Mesendoderm (in vitro differentiated cells): ENCODE measurements at regions not wholly inside any gene's neighbourhood (a gene's known extent, or its start where the extent isn't known, plus 50 kb on each side); places are given as distances from the start of the nearest gene placed in this dataset.
A peak's percentile ranks its signal among the peaks of the same experiment; 100 is the strongest.

ENCODE experiments used
- DNase-seq: peaks from one replicate; pipeline ENCODE4 v3.0.0; 2013
- H2AK5ac ChIP-seq: 2 replicates; pipeline ENCODE4 v1.6.1; 2013; ENCODE audit warnings: low read length, inconsistent platforms
- H2BK120ac ChIP-seq: 2 replicates; pipeline ENCODE4 v1.6.1; 2013; ENCODE audit warnings: low read depth, mild to moderate bottlenecking, low read length, moderate library complexity, mixed read lengths
- H2BK15ac ChIP-seq: replicated peaks from 2 replicates; pipeline ENCODE4 v1.6.1; 2013; ENCODE audit warnings: low read depth, mild to moderate bottlenecking, moderate library complexity
- H2BK5ac ChIP-seq: 2 replicates; pipeline ENCODE4 v1.6.1; 2013; ENCODE audit warnings: low read length, inconsistent platforms
- H3K18ac ChIP-seq: 2 replicates; pipeline ENCODE4 v1.6.1; 2013; ENCODE audit warnings: mild to moderate bottlenecking, low read length, mixed read lengths
- H3K23ac ChIP-seq: one replicate; pipeline ENCODE4 v1.6.1; 2013; ENCODE audit warnings: low read length
- H3K27ac ChIP-seq: 2 replicates; pipeline ENCODE4 v1.5.1; 2013; ENCODE audit warnings: low read depth, mild to moderate bottlenecking, inconsistent platforms, low read length, moderate library complexity
- H3K27me3 ChIP-seq: 2 replicates; pipeline ENCODE4 v1.6.1; 2013; ENCODE audit warnings: low read length, control low read depth, mild to moderate bottlenecking, inconsistent platforms; ENCODE audit not compliant: insufficient read depth, poor library complexity
- H3K36me3 ChIP-seq: 2 replicates; pipeline ENCODE4 v1.6.1; 2013; ENCODE audit warnings: low read length, inconsistent platforms; ENCODE audit not compliant: control insufficient read depth, insufficient read depth
- H3K4ac ChIP-seq: one replicate; pipeline ENCODE4 v1.6.1; 2013; ENCODE audit warnings: low read depth, mild to moderate bottlenecking, low read length, moderate library complexity
- H3K4me1 ChIP-seq: 2 replicates; pipeline ENCODE4 v1.6.1; 2013; ENCODE audit warnings: low read depth, low read length, inconsistent platforms; ENCODE audit not compliant: control insufficient read depth
- H3K4me2 ChIP-seq: 2 replicates; pipeline ENCODE4 v1.6.1; 2013; ENCODE audit warnings: low read length
- H3K4me3 ChIP-seq: 2 replicates; pipeline ENCODE4 v1.5.1; 2013; ENCODE audit warnings: mild to moderate bottlenecking, low read length
- H3K56ac ChIP-seq: one replicate; pipeline ENCODE4 v1.6.1; 2013; ENCODE audit warnings: low read length
- H3K79me1 ChIP-seq: 2 replicates; pipeline ENCODE4 v1.6.1; 2013; ENCODE audit warnings: low read length, inconsistent platforms
- H3K79me2 ChIP-seq: 2 replicates; pipeline ENCODE4 v1.6.1; 2013; ENCODE audit warnings: mild to moderate bottlenecking, low read length; ENCODE audit not compliant: control insufficient read depth, insufficient read depth
- H3K9ac ChIP-seq: 2 replicates; pipeline ENCODE4 v1.6.1; 2013; ENCODE audit warnings: low read length, inconsistent platforms
- H4K5ac ChIP-seq: one replicate; pipeline ENCODE4 v1.6.1; 2013; ENCODE audit warnings: low read length
- H4K8ac ChIP-seq: one replicate; pipeline ENCODE4 v1.6.1; 2013; ENCODE audit warnings: low read depth, mild to moderate bottlenecking, control low read depth, low read length, moderate library complexity
- WGBS: extraction: QIAGEN DNeasy Blood & Tissue Kit; methylation state at CpG from one replicate; pipeline ENCODE4 v1.1.7; 2013; ENCODE audit warnings: low lambda C conversion rate, missing lambda C conversion rate; ENCODE audit not compliant: insufficient coverage; ENCODE audit errors: extremely low coverage; 5-methylcytosine and 5-hydroxymethylcytosine counted together

DNA sequence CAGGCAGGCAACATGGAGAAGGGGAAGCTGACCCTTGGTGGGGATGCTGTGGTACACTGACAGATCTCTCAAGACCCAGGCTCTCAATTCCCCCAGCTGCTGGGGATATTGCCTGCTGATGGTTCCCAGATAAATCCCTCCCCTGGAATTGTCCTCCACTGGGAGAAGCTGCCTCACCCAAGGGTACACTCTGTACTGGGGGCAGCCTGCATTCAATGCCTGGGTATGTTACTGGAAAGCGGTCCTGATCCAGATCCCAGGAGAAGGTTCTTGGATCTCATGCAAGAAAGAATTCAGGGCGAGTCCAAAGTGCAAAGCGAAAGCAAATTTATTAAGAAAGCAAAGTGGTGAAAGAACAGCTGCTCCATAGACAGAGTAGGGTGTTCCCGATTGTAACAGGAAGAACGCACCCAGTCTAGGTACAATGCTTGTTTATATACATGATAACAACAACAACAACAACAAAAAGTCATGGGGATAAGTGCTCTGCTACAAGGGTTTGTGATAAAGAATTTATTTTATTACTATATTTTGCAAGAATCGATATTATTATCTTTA is 591.5 kb upstream of the ADAMTS9 start:
- Histone ChIP-seq H2BK120ac (no peak overlapping the region), H4K5ac (no peak overlapping the region), H3K4ac (peak overlapping the region; percentile 43), H3K56ac (no peak overlapping the region), H3K79me1 (no peaks in the 10 kb centered on the region), H3K4me3 (no peak overlapping the region), H3K18ac (peak overlapping the region; percentile 39), H2BK15ac (peak overlapping the region; percentile 9), H4K8ac (no peak overlapping the region), H2AK5ac (no peak overlapping the region), H3K27me3 (no peaks in the 10 kb centered on the region), H3K23ac (no peak overlapping the region), H3K9ac (no peak overlapping the region), H3K4me2 (no peak overlapping the region), H3K79me2 (no peaks in the 10 kb centered on the region), H3K36me3 (no peaks in the 10 kb centered on the region), H2BK5ac (no peak overlapping the region), H3K27ac (no peak overlapping the region), H3K4me1 (peaks cover 9% of the 10 kb centered on the region)
- no CpG with 5 or more reads among the region's 6 CpGs for WGBS
- no peak for DNase-seq

- Histone ChIP-seq H3K18ac (peak overlapping the region; percentile 78), H4K8ac (no peak overlapping the region), H3K27ac (peak overlapping the region; percentile 7), H3K4ac (no peak overlapping the region), H3K4me2 (no peak overlapping the region), H3K4me1 (peaks cover 9% of the 10 kb centered on the region), H2AK5ac (no peak overlapping the region), H2BK15ac (no peak overlapping the region), H2BK120ac (no peak overlapping the region), H3K36me3 (no peaks in the 10 kb centered on the region), H3K79me1 (no peaks in the 10 kb centered on the region), H2BK5ac (peak overlapping the region; percentile 73), H4K5ac (no peak overlapping the region), H3K9ac (no peak overlapping the region), H3K79me2 (no peaks in the 10 kb centered on the region), H3K23ac (peak overlapping the region; percentile 16), H3K56ac (peak overlapping the region; percentile 76), H3K27me3 (no peaks in the 10 kb centered on the region), H3K4me3 (no peak overlapping the region)
- no CpG with 5 or more reads among the region's 2 CpGs for WGBS
- DNase-seq, result peak; percentile 80
Observed at GRCh38 chr3:65277798-65278197, 590.0 kb upstream of the ADAMTS9 start.

DNA sequence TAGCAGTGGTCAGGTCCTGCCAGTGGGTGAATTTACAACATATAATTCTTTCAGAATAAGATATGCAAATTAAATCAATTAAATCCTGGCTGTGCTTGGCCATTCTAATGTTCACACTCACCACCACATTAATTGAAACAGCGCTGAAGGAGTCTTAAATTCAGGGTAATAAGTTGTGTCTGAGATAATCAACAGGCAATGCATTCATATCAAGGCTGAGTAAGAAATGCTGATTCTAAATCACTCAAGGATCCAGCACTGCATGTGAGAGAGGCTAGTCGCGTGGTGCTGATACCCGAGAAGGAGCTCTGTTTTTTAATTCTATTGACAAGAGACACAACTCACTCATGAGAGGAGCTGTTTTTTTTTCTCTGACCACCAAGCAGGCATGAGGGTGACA is 588.8 kb upstream of the ADAMTS9 start:
- no peak overlapping the region for H3K4me2 ChIP-seq
- H3K56ac ChIP-seq, result no peak overlapping the region
- peak overlapping the region; percentile 85 for H2BK120ac ChIP-seq
- no peaks in the 10 kb centered on the region for H3K36me3 ChIP-seq
- H3K27me3 ChIP-seq, result no peaks in the 10 kb centered on the region
- H3K79me1 ChIP-seq, result no peaks in the 10 kb centered on the region
- no peak overlapping the region for H2AK5ac ChIP-seq
- H2BK15ac ChIP-seq, result no peak overlapping the region
- no peak overlapping the region for H3K4me3 ChIP-seq
- H3K27ac ChIP-seq, result no peak overlapping the region
- H4K8ac ChIP-seq, result no peak overlapping the region
- peaks cover 9% of the 10 kb centered on the region for H3K4me1 ChIP-seq
- H3K18ac ChIP-seq, result peak overlapping the region; percentile 78
- H3K23ac ChIP-seq, result no peak overlapping the region
- peak overlapping the region; percentile 2 for H3K4ac ChIP-seq
- no peaks in the 10 kb centered on the region for H3K79me2 ChIP-seq
- no CpG with 5 or more reads among the region's 4 CpGs for WGBS
- H4K5ac ChIP-seq, result no peak overlapping the region
- no peak overlapping the region for H3K9ac ChIP-seq
- DNase-seq, result no peak
- no peak overlapping the region for H2BK5ac ChIP-seq

GRCh38 chr3:65268426-65268825 is 580.6 kb upstream of the ADAMTS9 start:
- Histone ChIP-seq H4K8ac (no peak overlapping the region), H2BK5ac (no peak overlapping the region), H3K56ac (no peak overlapping the region), H2BK15ac (no peak overlapping the region), H3K79me2 (no peaks in the 10 kb centered on the region), H3K36me3 (no peaks in the 10 kb centered on the region), H3K27me3 (no peaks in the 10 kb centered on the region), H3K9ac (no peak overlapping the region), H3K4me1 (no peaks in the 10 kb centered on the region), H2AK5ac (no peak overlapping the region), H3K79me1 (no peaks in the 10 kb centered on the region), H2BK120ac (no peak overlapping the region), H3K27ac (no peak overlapping the region), H3K18ac (no peak overlapping the region), H3K23ac (no peak overlapping the region), H3K4ac (no peak overlapping the region), H3K4me2 (no peak overlapping the region), H4K5ac (no peak overlapping the region), H3K4me3 (no peak overlapping the region)
- no CpG with 5 or more reads among the region's 1 CpG for WGBS
- no peak for DNase-seq

DNA sequence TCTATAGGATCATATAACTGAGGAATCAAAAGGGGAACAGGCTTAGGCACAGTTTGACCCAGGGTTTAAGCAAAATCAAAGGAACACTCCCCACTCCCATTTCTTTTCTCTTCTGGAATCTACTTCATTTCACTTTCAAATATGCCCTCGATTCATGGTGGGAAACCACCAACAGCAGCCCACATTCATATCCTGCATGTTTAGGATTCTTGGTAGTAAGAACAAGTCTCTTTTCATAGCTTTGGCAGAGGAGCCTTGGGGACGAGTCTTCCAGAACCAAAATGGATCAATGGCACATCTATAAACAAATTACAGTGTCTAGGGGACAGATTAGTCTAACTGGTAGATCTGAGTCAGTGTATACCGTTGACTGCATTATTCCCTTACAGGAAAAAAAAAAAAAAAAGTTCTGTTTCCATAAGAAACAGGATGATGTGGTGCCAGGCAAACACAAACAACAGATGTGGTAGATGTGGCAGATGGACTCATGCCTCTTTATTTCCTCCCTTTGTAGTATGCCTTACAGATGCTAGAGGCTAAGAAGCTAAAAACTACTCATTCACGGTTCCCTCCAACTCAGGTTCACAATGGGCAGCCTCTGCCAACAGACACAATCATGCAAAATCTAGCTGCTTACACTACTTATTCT is 578.3 kb upstream of the ADAMTS9 start:
- H3K56ac ChIP-seq, result no peak overlapping the region
- H2AK5ac ChIP-seq, result no peak overlapping the region
- H3K23ac ChIP-seq, result no peak overlapping the region
- H3K4me1 ChIP-seq, result no peaks in the 10 kb centered on the region
- no peak overlapping the region for H3K4ac ChIP-seq
- H4K5ac ChIP-seq, result no peak overlapping the region
- no CpG with 5 or more reads among the region's 4 CpGs for WGBS
- no peaks in the 10 kb centered on the region for H3K79me1 ChIP-seq
- no peaks in the 10 kb centered on the region for H3K27me3 ChIP-seq
- no peak overlapping the region for H2BK5ac ChIP-seq
- H3K18ac ChIP-seq, result no peak overlapping the region
- no peak overlapping the region for H3K9ac ChIP-seq
- no peak for DNase-seq
- H3K27ac ChIP-seq, result no peak overlapping the region
- H3K4me2 ChIP-seq, result no peak overlapping the region
- H4K8ac ChIP-seq, result no peak overlapping the region
- no peaks in the 10 kb centered on the region for H3K36me3 ChIP-seq
- no peak overlapping the region for H2BK15ac ChIP-seq
- no peak overlapping the region for H3K4me3 ChIP-seq
- no peaks in the 10 kb centered on the region for H3K79me2 ChIP-seq
- no peak overlapping the region for H2BK120ac ChIP-seq

- DNase-seq, result no peak
- no peak overlapping the region for H4K8ac ChIP-seq
- H3K4me1 ChIP-seq, result no peaks in the 10 kb centered on the region
- H3K56ac ChIP-seq, result no peak overlapping the region
- no peak overlapping the region for H3K4ac ChIP-seq
- no peak overlapping the region for H2AK5ac ChIP-seq
- H4K5ac ChIP-seq, result no peak overlapping the region
- no peak overlapping the region for H2BK15ac ChIP-seq
- no CpG with 5 or more reads among the region's 4 CpGs for WGBS
- H3K79me1 ChIP-seq, result no peaks in the 10 kb centered on the region
- no peak overlapping the region for H3K4me2 ChIP-seq
- no peak overlapping the region for H3K27ac ChIP-seq
- H3K36me3 ChIP-seq, result no peaks in the 10 kb centered on the region
- H3K23ac ChIP-seq, result no peak overlapping the region
- no peak overlapping the region for H2BK5ac ChIP-seq
- no peak overlapping the region for H3K9ac ChIP-seq
- H3K79me2 ChIP-seq, result no peaks in the 10 kb centered on the region
- H3K4me3 ChIP-seq, result no peak overlapping the region
- no peaks in the 10 kb centered on the region for H3K27me3 ChIP-seq
- H2BK120ac ChIP-seq, result no peak overlapping the region
- H3K18ac ChIP-seq, result no peak overlapping the region
Observed at GRCh38 chr3:65265511-65265910, 577.7 kb upstream of the ADAMTS9 start.
